GM23338 (cell line): ENCODE measurements at regions not wholly inside any gene's neighbourhood (a gene's known extent, or its start where the extent isn't known, plus 50 kb on each side); places are given as distances from the start of the nearest gene placed in this dataset.

Source experiments
- ATAC-seq: fragments of 200-7000 bp; cut with Tn5 transposase; 3 replicates; pipeline ENCODE4 v1.9.1; 2020
- DNase-seq: peaks from one replicate; pipeline ENCODE4 v3.0.0-alpha.2; 2015; ENCODE audit warnings: low spot score
- H2AFZ ChIP-seq: fragments of 200-600 bp; sonication (generic); 2 replicates; pipeline ENCODE4 v1.8.0; 2016; ENCODE audit warnings: antibody characterized with exemption, mild to moderate bottlenecking, moderate library complexity
- H3F3A ChIP-seq: fragments of 200-600 bp; sonication (generic); replicated peaks from 2 replicates; pipeline ENCODE4 v1.8.0; 2017; ENCODE audit warnings: antibody characterized with exemption, mixed run types, low read depth
- H3K27ac ChIP-seq: fragments of 200-600 bp; sonication (generic); 2 replicates; pipeline ENCODE4 v1.6.1; 2016; ENCODE audit warnings: low read depth
- H3K27me3 ChIP-seq: fragments of 200-600 bp; sonication (generic); 2 replicates; pipeline ENCODE4 v1.8.0; 2016; ENCODE audit warnings: mild to moderate bottlenecking, mixed run types, moderate library complexity; ENCODE audit not compliant: insufficient read depth
- H3K36me3 ChIP-seq: fragments of 200-600 bp; sonication (generic); 2 replicates; pipeline ENCODE4 v1.8.0; 2016; ENCODE audit warnings: mild to moderate bottlenecking; ENCODE audit not compliant: insufficient read depth
- H3K4me1 ChIP-seq: fragments of 200-600 bp; sonication (generic); 2 replicates; pipeline ENCODE4 v1.8.0; 2016; ENCODE audit warnings: mild to moderate bottlenecking, moderate library complexity; ENCODE audit not compliant: insufficient read depth
- H3K4me2 ChIP-seq: fragments of 200-600 bp; sonication (generic); 2 replicates; pipeline ENCODE4 v1.7.1; 2017; ENCODE audit warnings: mixed run types
- H3K4me3 ChIP-seq: fragments of 200-600 bp; sonication (generic); 2 replicates; pipeline ENCODE4 v1.6.1; 2016; ENCODE audit warnings: mixed run types
- H3K79me2 ChIP-seq: fragments of 200-600 bp; sonication (generic); replicated peaks from 2 replicates; pipeline ENCODE4 v1.8.0; 2017; ENCODE audit warnings: mild to moderate bottlenecking; ENCODE audit not compliant: insufficient read depth
- H3K9me2 ChIP-seq: fragments of 200-600 bp; sonication (generic); 2 replicates; pipeline ENCODE4 v1.8.0; 2017; ENCODE audit not compliant: insufficient read depth
- H4K20me1 ChIP-seq: fragments of 200-600 bp; sonication (generic); replicated peaks from 2 replicates; pipeline ENCODE4 v1.8.0; 2017; ENCODE audit warnings: mild to moderate bottlenecking; ENCODE audit not compliant: insufficient read depth
- H3K27ac Mint-ChIP-seq: 2 replicates; pipeline ENCODE4 v1.8.0; 2020; ENCODE audit warnings: inconsistent platforms, mild to moderate bottlenecking, moderate library complexity, mixed read lengths
- H3K27me3 Mint-ChIP-seq: 3 replicates; pipeline ENCODE4 v1.8.0; 2022; ENCODE audit warnings: low read depth, mild to moderate bottlenecking, moderate library complexity, mixed read lengths, inconsistent platforms; ENCODE audit not compliant: insufficient read depth, poor library complexity
- H3K36me3 Mint-ChIP-seq: 3 replicates; pipeline ENCODE4 v1.8.0; 2021; ENCODE audit warnings: low read depth, mild to moderate bottlenecking, inconsistent platforms, moderate library complexity, mixed read lengths
- H3K4me1 Mint-ChIP-seq: 3 replicates; pipeline ENCODE4 v1.8.0; 2020; ENCODE audit warnings: mild to moderate bottlenecking, inconsistent platforms, mixed read lengths
- H3K4me3 Mint-ChIP-seq: 3 replicates; pipeline ENCODE4 v1.8.0; 2021; ENCODE audit warnings: moderate library complexity, mild to moderate bottlenecking, inconsistent platforms, mixed read lengths
- H3K9me3 Mint-ChIP-seq: 3 replicates; pipeline ENCODE4 v1.8.0; 2020; ENCODE audit warnings: moderate library complexity, mild to moderate bottlenecking, inconsistent platforms, mixed read lengths
- CREB1 ChIP-seq: fragments of 250-450 bp; sonication (Bioruptor Pico); IDR thresholded peaks from 2 replicates; pipeline ENCODE4 v1.5.0; 2020; ENCODE audit warnings: low read depth, mild to moderate bottlenecking, moderate library complexity
- CTCF ChIP-seq, 2 experiments: fragments of 200-600 bp in 1 of 2; sonication (generic) in 1 of 2; conservative IDR thresholded peaks; 2 replicates each; pipeline versions ENCODE4 v1.5.1 to v1.6.1; 2016 to 2017; ENCODE audit warnings: antibody characterized with exemption in 2 of 2, low read depth in 2 of 2, mild to moderate bottlenecking in 2 of 2, moderate library complexity in 1 of 2
- ETS1 ChIP-seq: IDR thresholded peaks from 2 replicates; pipeline ENCODE4 v1.6.1; 2016; ENCODE audit warnings: antibody characterized with exemption
- EZH2 ChIP-seq: fragments of 200-600 bp; sonication (generic); IDR thresholded peaks from one replicate; pipeline ENCODE4 v1.8.0; 2017; ENCODE audit warnings: antibody characterized with exemption, mild to moderate bottlenecking, low read depth; ENCODE audit not compliant: unreplicated experiment
- EZH2phosphoT487 ChIP-seq: fragments of 200-600 bp; sonication (generic); IDR thresholded peaks from one replicate; pipeline ENCODE4 v1.8.1; 2018; ENCODE audit warnings: antibody characterized with exemption; ENCODE audit not compliant: unreplicated experiment
- NANOG ChIP-seq: IDR thresholded peaks from 2 replicates; pipeline ENCODE4 v1.6.1; 2016; ENCODE audit warnings: antibody characterized with exemption, borderline replicate concordance
- POLR2AphosphoS5 ChIP-seq: IDR thresholded peaks from 2 replicates; pipeline ENCODE4 v1.6.1; 2016; ENCODE audit warnings: antibody characterized with exemption, low read depth
- STAT1 ChIP-seq: IDR thresholded peaks from one replicate; pipeline ENCODE4 v1.6.1; 2016; ENCODE audit warnings: antibody characterized with exemption; ENCODE audit not compliant: unreplicated experiment
- TF ChIP-seq, protein P1 (sequence below): fragments of 250-450 bp; sonication (Bioruptor Pico); IDR thresholded peaks from 2 replicates; pipeline ENCODE4 v1.5.0; 2020; ENCODE audit warnings: mild to moderate bottlenecking, moderate library complexity

DNA sequence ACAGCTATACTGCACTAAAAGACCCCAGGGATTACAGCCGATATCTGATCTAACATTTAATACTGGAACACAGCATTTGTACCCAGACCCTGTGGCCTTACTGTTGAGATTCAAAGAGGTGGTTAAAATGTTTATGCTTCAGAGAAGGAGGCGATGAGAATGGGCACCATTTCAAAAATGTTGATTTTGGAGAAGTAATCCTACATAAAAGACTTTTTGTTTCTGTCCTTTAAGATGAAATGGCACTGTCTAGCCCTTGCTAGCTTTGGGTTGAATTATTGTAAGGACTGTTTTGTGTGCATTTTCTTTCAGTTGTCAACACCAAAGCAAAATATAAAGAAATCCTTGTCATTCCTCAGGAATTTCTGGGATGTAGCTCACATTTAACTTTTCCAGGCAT, 288.5 kb upstream of the ANKH start:
- DNase-seq (no peak), ATAC-seq (no peak)
- Mint-ChIP-seq H3K4me3 (no peak overlapping the region), H3K9me3 (no peaks in the 10 kb centered on the region), H3K27ac (no peak overlapping the region), H3K4me1 (peaks cover 3% of the 10 kb centered on the region; the same call in 1 of the 3 replicates), H3K36me3 (no peaks in the 10 kb centered on the region), H3K27me3 (no peaks in the 10 kb centered on the region)
- H3K9me2 ChIP-seq: peaks cover 18% of the 10 kb centered on the region
- TF ChIP-seq POLR2AphosphoS5 (no peak), CTCF (conservative IDR thresholded peaks at IDR 0.05; ENCODE audit: low read depth in 2 of 2) (no peak), ETS1 (no peak), STAT1 (no peak), NANOG (no peak), EZH2phosphoT487 (no peak), EZH2 (no peak), CREB1 (CRISPR knock-in tag) (no peak)
- TF ChIP-seq, protein P1, sequence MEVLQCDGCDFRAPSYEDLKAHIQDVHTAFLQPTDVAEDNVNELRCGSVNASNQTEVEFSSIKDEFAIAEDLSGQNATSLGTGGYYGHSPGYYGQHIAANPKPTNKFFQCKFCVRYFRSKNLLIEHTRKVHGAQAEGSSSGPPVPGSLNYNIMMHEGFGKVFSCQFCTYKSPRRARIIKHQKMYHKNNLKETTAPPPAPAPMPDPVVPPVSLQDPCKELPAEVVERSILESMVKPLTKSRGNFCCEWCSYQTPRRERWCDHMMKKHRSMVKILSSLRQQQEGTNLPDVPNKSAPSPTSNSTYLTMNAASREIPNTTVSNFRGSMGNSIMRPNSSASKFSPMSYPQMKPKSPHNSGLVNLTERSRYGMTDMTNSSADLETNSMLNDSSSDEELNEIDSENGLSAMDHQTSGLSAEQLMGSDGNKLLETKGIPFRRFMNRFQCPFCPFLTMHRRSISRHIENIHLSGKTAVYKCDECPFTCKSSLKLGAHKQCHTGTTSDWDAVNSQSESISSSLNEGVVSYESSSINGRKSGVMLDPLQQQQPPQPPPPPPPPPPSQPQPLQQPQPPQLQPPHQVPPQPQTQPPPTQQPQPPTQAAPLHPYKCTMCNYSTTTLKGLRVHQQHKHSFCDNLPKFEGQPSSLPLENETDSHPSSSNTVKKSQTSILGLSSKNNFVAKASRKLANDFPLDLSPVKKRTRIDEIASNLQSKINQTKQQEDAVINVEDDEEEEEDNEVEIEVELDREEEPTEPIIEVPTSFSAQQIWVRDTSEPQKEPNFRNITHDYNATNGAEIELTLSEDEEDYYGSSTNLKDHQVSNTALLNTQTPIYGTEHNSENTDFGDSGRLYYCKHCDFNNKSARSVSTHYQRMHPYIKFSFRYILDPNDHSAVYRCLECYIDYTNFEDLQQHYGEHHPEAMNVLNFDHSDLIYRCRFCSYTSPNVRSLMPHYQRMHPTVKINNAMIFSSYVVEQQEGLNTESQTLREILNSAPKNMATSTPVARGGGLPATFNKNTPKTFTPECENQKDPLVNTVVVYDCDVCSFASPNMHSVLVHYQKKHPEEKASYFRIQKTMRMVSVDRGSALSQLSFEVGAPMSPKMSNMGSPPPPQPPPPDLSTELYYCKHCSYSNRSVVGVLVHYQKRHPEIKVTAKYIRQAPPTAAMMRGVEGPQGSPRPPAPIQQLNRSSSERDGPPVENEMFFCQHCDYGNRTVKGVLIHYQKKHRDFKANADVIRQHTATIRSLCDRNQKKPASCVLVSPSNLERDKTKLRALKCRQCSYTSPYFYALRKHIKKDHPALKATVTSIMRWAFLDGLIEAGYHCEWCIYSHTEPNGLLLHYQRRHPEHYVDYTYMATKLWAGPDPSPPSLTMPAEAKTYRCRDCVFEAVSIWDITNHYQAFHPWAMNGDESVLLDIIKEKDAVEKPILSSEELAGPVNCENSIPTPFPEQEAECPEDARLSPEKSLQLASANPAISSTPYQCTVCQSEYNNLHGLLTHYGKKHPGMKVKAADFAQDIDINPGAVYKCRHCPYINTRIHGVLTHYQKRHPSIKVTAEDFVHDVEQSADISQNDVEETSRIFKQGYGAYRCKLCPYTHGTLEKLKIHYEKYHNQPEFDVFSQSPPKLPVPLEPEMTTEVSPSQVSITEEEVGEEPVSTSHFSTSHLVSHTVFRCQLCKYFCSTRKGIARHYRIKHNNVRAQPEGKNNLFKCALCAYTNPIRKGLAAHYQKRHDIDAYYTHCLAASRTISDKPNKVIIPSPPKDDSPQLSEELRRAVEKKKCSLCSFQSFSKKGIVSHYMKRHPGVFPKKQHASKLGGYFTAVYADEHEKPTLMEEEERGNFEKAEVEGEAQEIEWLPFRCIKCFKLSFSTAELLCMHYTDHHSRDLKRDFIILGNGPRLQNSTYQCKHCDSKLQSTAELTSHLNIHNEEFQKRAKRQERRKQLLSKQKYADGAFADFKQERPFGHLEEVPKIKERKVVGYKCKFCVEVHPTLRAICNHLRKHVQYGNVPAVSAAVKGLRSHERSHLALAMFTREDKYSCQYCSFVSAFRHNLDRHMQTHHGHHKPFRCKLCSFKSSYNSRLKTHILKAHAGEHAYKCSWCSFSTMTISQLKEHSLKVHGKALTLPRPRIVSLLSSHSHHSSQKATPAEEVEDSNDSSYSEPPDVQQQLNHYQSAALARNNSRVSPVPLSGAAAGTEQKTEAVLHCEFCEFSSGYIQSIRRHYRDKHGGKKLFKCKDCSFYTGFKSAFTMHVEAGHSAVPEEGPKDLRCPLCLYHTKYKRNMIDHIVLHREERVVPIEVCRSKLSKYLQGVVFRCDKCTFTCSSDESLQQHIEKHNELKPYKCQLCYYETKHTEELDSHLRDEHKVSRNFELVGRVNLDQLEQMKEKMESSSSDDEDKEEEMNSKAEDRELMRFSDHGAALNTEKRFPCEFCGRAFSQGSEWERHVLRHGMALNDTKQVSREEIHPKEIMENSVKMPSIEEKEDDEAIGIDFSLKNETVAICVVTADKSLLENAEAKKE (CRISPR knock-in tag): no peak
- H3K27ac ChIP-seq: no peak overlapping the region
- no peaks in the 10 kb centered on the region for H4K20me1 ChIP-seq
- H3K4me1 ChIP-seq: no peaks in the 10 kb centered on the region
- no peaks in the 10 kb centered on the region for H3K79me2 ChIP-seq
- no peak overlapping the region for H3K4me3 ChIP-seq
- no peak overlapping the region for H2AFZ ChIP-seq
- H3K27me3 ChIP-seq: no peaks in the 10 kb centered on the region
- no peaks in the 10 kb centered on the region for H3K36me3 ChIP-seq
- H3K4me2 ChIP-seq: no peak overlapping the region
- H3F3A ChIP-seq: no peaks in the 10 kb centered on the region
